K562 (cell line): ENCODE measurements at regions not wholly inside any gene's neighbourhood (a gene's known extent, or its start where the extent isn't known, plus 50 kb on each side); places are given as distances from the start of the nearest gene placed in this dataset.

ENCODE experiments used
- AFF1 ChIP-seq, 2 experiments: fragments of 450-650 bp; IDR thresholded peaks; 2 replicates each; pipeline ENCODE4 v1.6.1; 2018; ENCODE audit warnings: mild to moderate bottlenecking in 2 of 2, low read depth in 1 of 2; ENCODE audit not compliant: partially characterized antibody in 2 of 2
- DDX20 ChIP-seq: fragments of 450-650 bp; IDR thresholded peaks from 2 replicates; pipeline ENCODE4 v1.6.1; 2016; ENCODE audit warnings: missing genetic modification characterization, low read depth, mild to moderate bottlenecking, missing compliant biosample characterization, moderate library complexity
- FOXA1 ChIP-seq: fragments of 450-650 bp; IDR thresholded peaks from 2 replicates; pipeline ENCODE4 v1.6.1; 2016; ENCODE audit warnings: mild to moderate bottlenecking, borderline replicate concordance
- MLX ChIP-seq, 2 experiments: fragments of 450-650 bp in 1 of 2; sonication (generic) in 1 of 2; formaldehyde crosslinking; conservative IDR thresholded peaks; 2 replicates each; pipeline versions ENCODE4 v1.4.0 to v1.8.1; 2020 to 2022; ENCODE audit warnings: mild to moderate bottlenecking in 1 of 2, missing genetic modification reagents in 1 of 2
- PBX2 ChIP-seq, 2 experiments: IDR thresholded peaks in 1 of 2; conservative IDR thresholded peaks in 1 of 2; 2 replicates each; pipeline ENCODE4 v1.6.1; 2016; ENCODE audit warnings: low read depth in 2 of 2, mild to moderate bottlenecking in 1 of 2, missing compliant biosample characterization in 1 of 2, missing genetic modification characterization in 1 of 2, moderate library complexity in 1 of 2
- PTRF ChIP-seq: fragments of 450-650 bp; IDR thresholded peaks from 2 replicates; pipeline ENCODE4 v1.6.1; 2016; ENCODE audit warnings: mild to moderate bottlenecking, missing genetic modification characterization, missing compliant biosample characterization
- SREBF1 ChIP-seq: fragments of 150-350 bp; IDR thresholded peaks from 2 replicates; pipeline ENCODE4 v1.6.1; 2014; ENCODE audit warnings: antibody characterized with exemption, low read depth, low read length, borderline replicate concordance
- ZBTB11 ChIP-seq, 3 experiments: fragments of 200-800 bp in 1 of 3; fragments of 250-450 bp in 1 of 3; fragments of 450-650 bp in 1 of 3; sonication (Bioruptor Pico) in 1 of 3; sonication (Bioruptor generic) in 1 of 3; formaldehyde crosslinking in 1 of 3; IDR thresholded peaks; 2 replicates each; pipeline versions ENCODE4 v1.6.1 to v1.8.0; 2016 to 2022; ENCODE audit warnings: mild to moderate bottlenecking in 2 of 3, missing genetic modification characterization in 2 of 3, missing compliant biosample characterization in 1 of 3, moderate library complexity in 1 of 3
- ZNF217 ChIP-seq: sonication (generic); formaldehyde crosslinking; IDR thresholded peaks from 2 replicates; pipeline ENCODE4 v1.8.0; 2022; ENCODE audit warnings: mild to moderate bottlenecking, missing genetic modification reagents

GRCh38 chr6:94835264-94835663 lies 742.1 kb upstream of the MANEA start (continued):
- TF ChIP-seq PBX2 (CRISPR knock-in tag; IDR thresholded peaks at IDR 0.05; ENCODE audit: low read depth) (no peak), PBX2 (tag; conservative IDR thresholded peaks at IDR 0.05; ENCODE audit: low read depth) (no peak), SREBF1 (no peak), DDX20 (tag) (no peak), MLX (CRISPR knock-in tag; conservative IDR thresholded peaks at IDR 0.05) (no peak), PTRF (no peak), ZBTB11 (CRISPR knock-in tag; IDR thresholded peaks at IDR 0.05) (no peak), ZNF217 (CRISPR knock-in tag) (no peak), AFF1 (IDR thresholded peaks at IDR 0.05; ENCODE audit: low read depth in 1 of 2, partially characterized antibody in 2 of 2) (no peak), FOXA1 (no peak)
- TF ChIP-seq, all 486 proteins: peak for 0
